Ascending aorta (tissue), 2 donors: ENCODE measurements at regions not wholly inside any gene's neighbourhood (a gene's known extent, or its start where the extent isn't known, plus 50 kb on each side); places are given as distances from the start of the nearest gene placed in this dataset.

ENCODE experiments used
- DNase-seq, 2 donors: peaks; one replicate each; pipeline ENCODE4 v3.0.0-alpha.2; 2019; ENCODE audit warnings: low spot score in 2 of 2
- H3K27ac ChIP-seq, 2 donors: fragments of 200-600 bp; sonication (generic); one replicate each; pipeline ENCODE4 v1.5.1; 2016 to 2017; ENCODE audit warnings: mild to moderate bottlenecking in 1 of 2
- H3K27me3 ChIP-seq: fragments of 200-600 bp; sonication (generic); one replicate; pipeline ENCODE4 v1.5.1; 2017
- H3K36me3 ChIP-seq, 2 donors: fragments of 200-600 bp; sonication (generic); one replicate each; pipeline ENCODE4 v1.5.1; 2016
- H3K4me1 ChIP-seq, 2 donors: fragments of 200-600 bp; sonication (generic); one replicate each; pipeline ENCODE4 v1.5.1; 2016 to 2017; ENCODE audit warnings: mild to moderate bottlenecking in 1 of 2
- H3K4me3 ChIP-seq, 2 donors: fragments of 200-600 bp; sonication (generic); one replicate each; pipeline ENCODE4 v1.5.1; 2016 to 2017; ENCODE audit warnings: mild to moderate bottlenecking in 1 of 2
- H3K9me3 ChIP-seq, 2 donors: fragments of 200-600 bp; sonication (generic); one replicate each; pipeline ENCODE4 v1.5.1; 2016
- CTCF ChIP-seq, 3 experiments: fragments of 200-600 bp in 2 of 3; fragments of 450-650 bp in 1 of 3; sonication (generic) in 2 of 3; IDR thresholded peaks; one replicate each; pipeline ENCODE4 v1.5.1; 2016 to 2019; ENCODE audit warnings: antibody characterized with exemption in 3 of 3, mild to moderate bottlenecking in 1 of 3, moderate library complexity in 1 of 3
- intact Hi-C: fragments of 100-400 bp; cut with DNase I; formaldehyde crosslinking; loops from one replicate; pipeline ENCODE4 v1.15.1; 2023

DNA sequence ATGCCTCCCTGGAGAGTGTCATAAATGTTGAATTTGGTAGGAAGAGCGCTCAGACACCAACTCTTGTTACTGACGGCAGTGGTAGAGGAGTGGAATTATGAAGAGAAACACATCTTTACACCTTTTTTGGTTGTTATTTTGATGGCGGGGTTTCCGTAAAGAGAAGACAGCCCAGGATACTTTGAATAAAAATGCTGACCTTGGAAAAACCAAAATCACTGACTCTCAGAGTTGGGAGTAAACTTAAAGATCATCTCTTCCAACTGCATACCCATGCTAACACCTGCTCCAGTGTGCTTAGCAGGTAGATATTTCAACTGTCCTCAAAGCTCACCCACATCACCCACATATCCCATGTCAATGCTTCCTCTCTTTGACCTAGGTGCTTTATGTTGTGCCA, 498.6 kb downstream of the LIG4 start:
- no peaks in the 10 kb centered on the region for H3K36me3 ChIP-seq
- intact Hi-C loops: no loop called here
- H3K4me1 ChIP-seq: no peaks in the 10 kb centered on the region
- no peak for TF ChIP-seq CTCF (IDR thresholded peaks at IDR 0.05)
- H3K9me3 ChIP-seq: no peaks in the 10 kb centered on the region
- no peak for DNase-seq
- H3K4me3 ChIP-seq: no peak overlapping the region
- no peak overlapping the region for H3K27ac ChIP-seq
- no peaks in the 10 kb centered on the region for H3K27me3 ChIP-seq

GRCh38 chr13:107716241-107716640, 499.1 kb downstream of the LIG4 start:
- Histone ChIP-seq H3K27ac (no peak overlapping the region), H3K4me1 (no peaks in the 10 kb centered on the region), H3K9me3 (no peaks in the 10 kb centered on the region), H3K27me3 (no peaks in the 10 kb centered on the region), H3K36me3 (no peaks in the 10 kb centered on the region), H3K4me3 (no peak overlapping the region)
- no peak for DNase-seq
- TF ChIP-seq CTCF (IDR thresholded peaks at IDR 0.05): no peak
- intact Hi-C loops: no loop called here

GRCh38 chr13:107715496-107715895, 499.8 kb downstream of the LIG4 start:
- intact Hi-C loops: no loop called here
- no peak for DNase-seq
- H3K4me1 ChIP-seq: no peaks in the 10 kb centered on the region
- H3K27me3 ChIP-seq: no peaks in the 10 kb centered on the region
- no peak overlapping the region for H3K4me3 ChIP-seq
- no peak for TF ChIP-seq CTCF (IDR thresholded peaks at IDR 0.05)
- no peaks in the 10 kb centered on the region for H3K9me3 ChIP-seq
- H3K36me3 ChIP-seq: no peaks in the 10 kb centered on the region
- H3K27ac ChIP-seq: no peak overlapping the region

DNA sequence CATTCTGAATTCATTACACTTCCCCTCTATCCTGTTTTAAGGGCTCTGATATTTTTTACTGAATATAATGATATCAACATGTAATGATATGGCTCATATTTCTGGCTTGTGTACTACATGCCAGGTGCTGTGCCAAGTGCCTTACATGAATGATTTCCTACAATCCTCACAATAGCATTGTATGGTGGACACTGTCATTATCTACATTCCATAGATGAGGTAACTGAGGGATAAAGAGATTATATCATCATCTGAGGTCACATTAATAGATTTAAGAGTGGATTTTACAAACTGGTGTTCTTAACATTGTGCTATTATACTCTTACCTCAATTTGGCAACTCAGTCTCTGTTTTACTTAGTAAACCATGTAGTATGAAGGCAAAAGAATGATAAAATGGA, 502.0 kb downstream of the LIG4 start:
- Histone ChIP-seq H3K4me3 (no peak overlapping the region), H3K27ac (no peak overlapping the region), H3K9me3 (no peaks in the 10 kb centered on the region), H3K36me3 (no peaks in the 10 kb centered on the region), H3K27me3 (no peaks in the 10 kb centered on the region), H3K4me1 (no peaks in the 10 kb centered on the region)
- TF ChIP-seq CTCF (IDR thresholded peaks at IDR 0.05): no peak
- intact Hi-C loops: no loop called here
- DNase-seq: no peak

DNA sequence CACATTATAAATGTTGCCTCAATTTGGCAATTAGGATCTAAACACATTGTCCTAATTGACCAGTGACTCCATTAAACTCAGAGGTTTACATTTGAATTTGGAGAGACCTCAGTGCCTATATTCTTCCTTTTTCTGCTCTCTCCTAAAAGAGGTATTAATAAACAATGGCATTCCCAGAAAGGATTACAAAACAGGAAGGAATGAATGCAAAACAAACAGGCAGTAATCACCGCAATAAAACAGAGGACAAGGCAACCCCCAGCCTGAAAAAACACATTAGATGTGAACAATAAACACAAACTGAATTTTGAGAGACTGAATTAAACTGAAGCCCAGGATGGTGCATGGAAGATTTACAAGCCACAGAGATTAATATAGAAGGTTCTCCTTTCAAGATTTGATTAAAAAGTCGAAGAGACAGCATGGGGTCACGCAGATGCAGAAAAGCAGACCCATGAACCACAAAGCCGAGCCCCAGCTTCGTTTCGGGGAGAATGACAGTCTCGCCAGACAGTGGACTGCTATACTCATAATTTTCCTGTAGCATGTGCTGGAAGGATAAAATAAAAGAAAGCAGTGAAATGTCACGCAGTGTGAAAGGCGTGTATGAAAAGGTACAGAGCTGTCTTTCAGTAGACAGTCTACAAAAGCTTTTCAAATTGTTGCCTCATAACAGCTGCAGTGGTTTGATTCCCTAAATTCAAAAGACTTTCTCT, 503.0 kb downstream of the LIG4 start:
- intact Hi-C loops: no loop called here

More for the DNA sequence above, 503.0 kb downstream of the LIG4 start:
- Histone ChIP-seq H3K4me3 (no peak overlapping the region), H3K27me3 (no peaks in the 10 kb centered on the region), H3K27ac (no peak overlapping the region), H3K36me3 (no peaks in the 10 kb centered on the region), H3K4me1 (no peaks in the 10 kb centered on the region), H3K9me3 (no peaks in the 10 kb centered on the region)
- TF ChIP-seq CTCF (IDR thresholded peaks at IDR 0.05): no peak
- DNase-seq: no peak
